HG03354 (cell line): ENCODE measurements at regions not wholly inside any gene's neighbourhood (a gene's known extent, or its start where the extent isn't known, plus 50 kb on each side); places are given as distances from the start of the nearest gene placed in this dataset.

Experiments used
- ATAC-seq: cut with Tn5 transposase; IDR thresholded peaks from one replicate; pipeline ENCODE4 v1.9.1; 2021; ENCODE audit warnings: mild to moderate bottlenecking; ENCODE audit not compliant: unreplicated experiment, poor library complexity, severe bottlenecking

DNA sequence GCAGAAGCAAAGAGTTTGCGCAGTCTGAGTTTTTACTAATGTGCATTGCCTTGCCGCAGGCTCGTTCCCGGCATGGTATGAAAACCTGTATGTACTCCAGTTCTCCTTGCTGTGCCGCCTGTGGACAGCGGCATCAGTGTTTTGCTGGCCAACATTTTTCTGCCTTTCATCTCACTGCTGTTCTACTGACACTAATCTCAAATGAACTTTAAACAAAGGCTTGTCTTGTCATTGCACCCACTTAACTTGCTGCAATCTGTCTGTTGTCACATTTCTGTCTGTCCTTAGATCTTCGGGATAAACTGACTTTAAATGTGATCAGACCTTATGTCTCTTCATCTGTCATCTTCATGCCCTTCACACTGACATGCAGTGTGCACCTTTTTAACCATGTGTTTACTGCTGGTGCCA lies 71.7 kb upstream of the ZNRF2 start:
- no peak for ATAC-seq

DNA sequence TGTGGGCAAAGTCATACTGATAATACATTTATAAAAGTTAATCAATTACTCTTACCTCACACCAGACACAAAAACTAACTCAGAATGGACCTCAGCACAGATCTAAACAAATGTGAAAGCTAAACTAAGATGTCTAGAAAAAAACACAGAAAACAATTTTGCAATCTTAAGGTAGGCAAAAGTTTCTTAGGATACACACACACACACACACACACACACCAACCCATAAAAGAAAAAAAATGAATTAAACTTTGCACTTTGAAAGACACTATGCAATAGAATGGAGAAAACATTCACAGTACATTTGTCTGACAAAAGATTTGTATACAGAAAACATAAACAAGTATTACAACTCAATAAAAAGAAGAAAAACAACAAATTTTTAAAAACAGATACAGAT lies 70.8 kb upstream of the ZNRF2 start:
- no peak for ATAC-seq

DNA sequence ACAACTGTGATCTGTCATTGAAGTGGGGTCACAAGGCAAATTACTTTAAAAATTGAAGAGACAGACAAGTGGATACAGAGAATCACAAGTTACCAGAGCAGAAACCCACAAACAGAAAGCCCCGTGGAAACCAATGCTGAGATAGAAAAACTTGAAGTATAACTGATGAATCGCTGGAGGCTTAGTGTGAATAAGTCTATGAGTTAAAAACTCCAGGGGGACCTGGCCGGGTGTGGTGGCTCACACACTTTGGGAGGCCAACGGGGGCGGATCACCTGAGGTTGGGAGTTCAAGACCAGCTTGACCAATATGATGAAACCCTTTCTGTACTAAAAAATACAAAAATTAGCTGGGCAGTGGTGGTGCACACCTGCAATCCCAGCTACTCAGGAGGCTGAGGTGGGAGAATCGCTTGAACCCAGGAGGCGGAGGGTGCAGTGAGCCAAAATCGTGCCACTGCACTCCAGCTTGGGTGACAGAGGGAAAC lies 69.7 kb upstream of the ZNRF2 start:
- peak; percentile 74 for ATAC-seq

DNA sequence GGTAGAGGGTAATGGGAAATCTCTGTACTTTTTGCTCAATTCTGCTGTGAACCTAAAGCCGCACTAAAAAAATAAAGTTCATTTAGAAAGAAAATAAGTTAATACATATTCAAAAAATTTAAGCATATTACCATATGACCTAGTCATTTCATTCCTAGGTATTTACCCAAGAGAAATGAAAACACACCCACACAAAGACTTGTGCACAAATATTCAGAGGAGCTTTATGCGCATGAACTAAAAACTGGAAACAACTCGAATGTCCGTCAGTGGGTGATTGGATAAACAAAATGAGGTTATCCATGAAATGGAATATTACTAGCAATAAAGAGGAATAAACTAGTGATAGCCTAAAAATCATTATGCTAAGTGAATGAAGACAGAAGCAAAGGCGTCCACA lies 62.6 kb upstream of the ZNRF2 start:
- no peak for ATAC-seq

DNA sequence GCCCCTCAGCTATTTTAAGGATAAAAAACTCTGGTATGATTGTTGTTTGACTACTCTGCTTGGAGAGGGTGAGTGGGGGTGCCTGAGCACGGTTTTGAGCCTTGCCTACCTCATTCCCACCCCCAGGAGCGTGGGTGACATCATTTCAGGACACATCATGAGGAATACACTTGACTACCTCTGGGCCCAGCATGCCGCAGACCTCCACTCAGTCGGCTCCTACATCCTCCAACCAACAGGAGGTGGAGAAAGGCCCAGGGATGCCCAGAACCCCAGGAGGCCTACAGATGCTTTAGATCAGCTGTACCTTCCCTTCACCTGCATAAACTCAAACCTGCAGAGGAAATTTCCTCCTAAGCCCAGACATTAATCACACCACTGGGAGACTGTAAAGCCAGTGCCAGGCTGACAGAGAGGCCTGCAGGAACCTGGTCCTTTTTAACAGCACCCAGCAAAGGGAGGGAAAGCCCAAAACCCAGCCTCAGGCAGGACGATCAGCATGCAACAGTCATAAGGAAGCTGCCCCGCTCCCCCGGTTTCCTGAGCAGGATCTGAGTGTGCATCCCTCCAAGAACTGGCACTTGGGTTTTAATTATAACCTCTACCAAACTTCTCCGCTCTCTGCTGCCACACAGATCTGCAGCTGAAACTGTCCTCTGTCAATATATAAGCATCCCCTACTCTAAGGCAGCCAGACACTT lies 61.7 kb upstream of the ZNRF2 start:
- no peak for ATAC-seq

DNA sequence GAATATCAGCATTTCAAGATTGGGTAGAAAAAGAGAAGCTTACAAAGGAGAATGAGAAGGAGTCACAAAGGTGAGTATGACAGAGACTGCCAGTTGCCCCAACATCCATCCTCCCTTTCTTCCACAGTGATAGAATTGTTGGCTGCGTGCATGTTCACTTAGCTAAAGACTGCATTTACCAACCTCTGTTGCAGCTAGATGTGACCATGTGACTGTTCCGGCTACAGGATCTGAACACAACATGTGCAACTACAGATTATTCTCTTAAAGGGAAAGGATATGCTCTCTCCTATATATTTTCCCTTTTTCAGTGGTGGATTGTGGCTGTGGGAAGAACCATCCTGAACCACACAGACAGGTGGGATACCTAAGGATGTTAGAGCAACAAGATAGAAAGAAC lies 60.5 kb upstream of the ZNRF2 start:
- ATAC-seq: no peak

DNA sequence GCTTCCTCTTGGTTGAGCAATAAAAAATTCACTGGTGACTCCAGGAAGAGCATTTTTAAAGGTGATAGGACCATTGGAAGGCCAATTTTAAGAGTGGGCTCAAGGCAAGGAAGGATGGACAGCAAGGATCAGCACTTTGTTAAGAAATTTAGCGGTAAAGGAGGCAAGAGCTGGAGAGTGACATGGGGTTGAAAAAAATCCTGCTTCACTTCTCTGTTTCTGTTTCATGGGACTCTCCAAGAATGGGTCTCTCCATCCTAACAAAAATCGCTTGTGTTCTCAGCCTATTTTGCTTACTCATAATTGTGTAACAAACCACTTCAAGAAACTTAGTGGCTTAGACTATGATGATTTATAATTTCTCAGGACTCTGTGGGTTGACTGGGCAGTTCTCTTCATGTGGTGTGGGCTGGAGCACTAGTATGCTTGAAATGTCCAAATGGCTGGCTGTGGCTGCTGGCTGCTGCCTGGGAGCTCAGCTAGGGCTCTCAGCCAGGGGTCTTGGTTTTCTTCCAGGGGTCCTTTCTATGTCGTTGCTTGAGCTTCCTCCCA lies 59.8 kb upstream of the ZNRF2 start:
- ATAC-seq: no peak

DNA sequence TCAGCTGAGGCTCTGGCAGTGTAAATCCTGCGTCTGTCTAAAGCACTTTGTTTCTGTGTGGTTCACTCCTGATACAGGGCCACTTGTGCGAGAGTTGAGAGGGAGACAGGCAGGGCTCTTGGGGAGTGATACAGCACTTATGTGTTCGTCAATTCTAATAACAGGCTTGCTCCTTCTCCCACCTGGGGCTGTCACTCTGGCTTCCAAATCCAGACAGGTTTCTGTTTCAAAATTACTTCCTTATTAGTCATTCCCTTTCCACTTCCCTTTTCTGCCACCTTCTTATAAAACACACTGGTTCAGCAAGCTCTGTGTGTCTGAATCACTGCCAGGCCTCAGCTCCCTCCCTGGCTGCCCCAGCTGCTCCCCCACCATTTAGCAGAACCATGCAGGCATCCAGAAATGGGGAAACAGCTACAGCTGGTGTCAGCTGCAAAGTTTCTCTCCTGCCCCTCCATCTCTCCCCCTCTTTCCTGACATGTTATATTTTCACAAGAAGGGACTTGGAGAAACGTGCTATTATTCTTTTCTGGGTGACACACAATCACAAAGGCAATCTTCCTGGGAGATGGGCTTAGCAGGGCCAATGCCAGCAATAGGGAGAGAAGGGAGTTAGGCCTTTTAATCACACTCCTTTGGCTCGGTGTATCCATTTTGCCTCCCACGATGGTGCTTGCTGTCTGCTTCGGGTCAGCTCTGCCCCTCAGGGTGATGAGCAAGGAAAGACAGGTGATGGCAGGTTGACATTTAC lies 58.4 kb upstream of the ZNRF2 start:
- ATAC-seq: peak; percentile 88

DNA sequence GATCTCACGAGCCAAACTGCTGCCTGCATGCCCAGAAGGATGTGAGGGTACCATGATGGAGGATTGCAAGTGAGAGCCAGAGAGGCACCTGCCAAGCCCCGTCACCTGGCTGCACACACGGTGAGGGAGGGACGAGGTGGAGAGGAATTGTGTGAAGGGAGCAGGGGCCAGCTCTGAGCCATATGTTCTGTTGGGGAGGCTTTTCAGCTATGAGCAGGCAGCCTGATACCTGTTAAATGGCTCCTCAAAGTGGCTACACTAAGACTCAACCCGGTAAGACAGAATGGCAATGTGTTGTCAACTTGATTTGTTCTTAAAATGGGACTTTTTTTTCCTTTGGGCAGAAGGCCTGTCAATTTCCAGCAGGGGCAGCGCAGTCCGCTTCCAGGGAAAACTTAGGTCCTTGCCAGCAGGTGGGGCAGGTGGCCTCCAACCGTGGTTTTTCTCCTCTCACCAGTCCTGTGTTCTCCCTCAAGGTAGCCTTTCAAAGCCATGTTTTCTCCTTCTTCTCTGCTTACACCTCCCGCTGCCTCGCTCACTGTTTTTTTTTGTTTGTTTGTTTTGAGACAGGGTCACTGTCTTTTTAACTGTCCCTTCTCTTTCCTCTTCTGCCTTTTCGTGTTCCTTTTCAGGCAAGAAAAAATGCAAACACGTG lies 57.7 kb upstream of the ZNRF2 start:
- ATAC-seq: no peak

DNA sequence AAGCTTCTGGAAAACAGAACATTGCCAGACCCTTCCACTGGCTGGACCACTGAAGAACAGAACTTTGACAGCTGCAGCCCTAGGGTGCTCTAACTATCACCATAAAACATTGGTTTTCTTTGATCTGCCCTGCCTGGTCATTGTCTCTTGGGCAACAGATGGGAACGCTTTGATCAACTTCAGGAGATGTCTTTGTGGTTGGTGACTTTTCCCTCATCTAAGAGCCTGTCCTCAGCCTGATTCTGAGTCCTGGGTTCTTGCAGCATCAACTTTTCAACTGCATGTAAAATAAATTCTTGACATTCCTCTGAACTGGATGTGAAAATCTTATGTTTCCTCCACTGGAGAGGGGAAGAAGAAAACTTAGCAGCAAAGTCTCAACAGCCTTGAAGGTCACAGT lies 53.1 kb upstream of the ZNRF2 start:
- ATAC-seq: no peak

DNA sequence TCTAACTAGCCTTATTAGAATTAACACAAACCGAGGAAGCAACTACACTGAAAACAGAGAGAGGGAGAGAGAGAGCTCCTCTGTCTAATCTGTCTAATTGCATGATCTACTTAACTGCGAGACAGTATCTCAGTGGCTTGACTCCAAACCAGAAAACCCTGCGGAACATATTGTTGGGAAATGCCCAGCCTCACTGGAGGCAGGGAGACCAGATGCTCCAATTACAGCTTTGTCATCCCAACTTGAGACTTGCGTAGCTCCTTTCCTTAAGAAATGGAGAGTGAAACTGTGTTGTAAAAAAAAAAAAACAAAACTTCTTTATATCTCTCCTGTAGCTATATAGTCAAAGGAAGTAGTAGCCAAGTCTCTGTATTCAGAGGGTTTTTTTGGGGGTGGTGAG lies 52.0 kb upstream of the ZNRF2 start:
- no peak for ATAC-seq
